HG02678 (cell line): ENCODE measurements at regions not wholly inside any gene's neighbourhood (a gene's known extent, or its start where the extent isn't known, plus 50 kb on each side); places are given as distances from the start of the nearest gene placed in this dataset.
"Not testable (repeated sequence)": the region's sequence is repeated elsewhere in the genome, so short reads cannot be mapped to it uniquely, and the experiment has no call there.

ENCODE experiments used
- ATAC-seq: cut with Tn5 transposase; IDR thresholded peaks from one replicate; pipeline ENCODE4 v1.9.1; 2021; ENCODE audit warnings: mild to moderate bottlenecking, moderate library complexity; ENCODE audit not compliant: unreplicated experiment

- ATAC-seq: no peak
Observed at GRCh38 chr14:41120402-41120801, 486.3 kb upstream of the LRFN5 start.

- no peak for ATAC-seq
Observed at GRCh38 chr14:41096131-41096530, 510.5 kb upstream of the LRFN5 start.

- ATAC-seq: no peak
Observed at GRCh38 chr14:41087056-41087455, 519.6 kb upstream of the LRFN5 start.

GRCh38 chr14:41073544-41073943 is 533.1 kb upstream of the LRFN5 start:
- no peak for ATAC-seq

GRCh38 chr14:41072776-41073175 is 533.9 kb upstream of the LRFN5 start:
- ATAC-seq: no peak

GRCh38 chr14:41071351-41071750 is 535.3 kb upstream of the LRFN5 start:
- ATAC-seq: no peak

- no peak for ATAC-seq
Observed at GRCh38 chr14:41062826-41063225, 543.9 kb upstream of the LRFN5 start.

GRCh38 chr14:41055589-41055988 is 551.1 kb upstream of the LRFN5 start:
- no peak for ATAC-seq

GRCh38 chr14:41051801-41052200 is 554.9 kb upstream of the LRFN5 start:
- ATAC-seq: no peak

- ATAC-seq: no peak
Observed at GRCh38 chr14:41047763-41048162, 558.9 kb upstream of the LRFN5 start.

- ATAC-seq: no peak
Observed at GRCh38 chr14:41037388-41037787, 569.3 kb upstream of the LRFN5 start.

GRCh38 chr14:41034969-41035368 is 571.7 kb upstream of the LRFN5 start:
- ATAC-seq: no peak

- no peak for ATAC-seq
Observed at GRCh38 chr14:41022932-41023331, 583.7 kb upstream of the LRFN5 start.

GRCh38 chr14:41016213-41016612 is 590.5 kb upstream of the LRFN5 start:
- ATAC-seq: no peak

- no peak for ATAC-seq
Observed at GRCh38 chr14:41000350-41000749, 606.3 kb upstream of the LRFN5 start.

GRCh38 chr14:40989260-40989659 is 617.4 kb upstream of the LRFN5 start:
- ATAC-seq: no peak

- no peak for ATAC-seq
Observed at GRCh38 chr14:40987481-40987880, 619.2 kb upstream of the LRFN5 start.

- no peak for ATAC-seq
Observed at GRCh38 chr14:40986655-40987054, 620.0 kb upstream of the LRFN5 start.

- ATAC-seq: no peak
Observed at GRCh38 chr14:40985584-40985983, 621.1 kb upstream of the LRFN5 start.

- ATAC-seq: no peak
Observed at GRCh38 chr14:40983604-40984003, 623.1 kb upstream of the LRFN5 start.

- no peak for ATAC-seq
Observed at GRCh38 chr14:40981247-40981646, 625.4 kb upstream of the LRFN5 start.

- not testable (repeated sequence) for ATAC-seq
Observed at GRCh38 chr14:40960257-40960656, 646.4 kb upstream of the LRFN5 start.

- ATAC-seq: no peak
Observed at GRCh38 chr14:40955131-40955505, 651.6 kb upstream of the LRFN5 start.
